ENCODE measurements at regions not wholly inside any gene's neighbourhood (a gene's known extent, or its start where the extent isn't known, plus 50 kb on each side); places are given as distances from the start of the nearest gene placed in this dataset.

GRCh38 chr11:15772981-15773380 lies 583.4 kb downstream of the SOX6 start:
- TF ChIP-seq, protein P1, sequence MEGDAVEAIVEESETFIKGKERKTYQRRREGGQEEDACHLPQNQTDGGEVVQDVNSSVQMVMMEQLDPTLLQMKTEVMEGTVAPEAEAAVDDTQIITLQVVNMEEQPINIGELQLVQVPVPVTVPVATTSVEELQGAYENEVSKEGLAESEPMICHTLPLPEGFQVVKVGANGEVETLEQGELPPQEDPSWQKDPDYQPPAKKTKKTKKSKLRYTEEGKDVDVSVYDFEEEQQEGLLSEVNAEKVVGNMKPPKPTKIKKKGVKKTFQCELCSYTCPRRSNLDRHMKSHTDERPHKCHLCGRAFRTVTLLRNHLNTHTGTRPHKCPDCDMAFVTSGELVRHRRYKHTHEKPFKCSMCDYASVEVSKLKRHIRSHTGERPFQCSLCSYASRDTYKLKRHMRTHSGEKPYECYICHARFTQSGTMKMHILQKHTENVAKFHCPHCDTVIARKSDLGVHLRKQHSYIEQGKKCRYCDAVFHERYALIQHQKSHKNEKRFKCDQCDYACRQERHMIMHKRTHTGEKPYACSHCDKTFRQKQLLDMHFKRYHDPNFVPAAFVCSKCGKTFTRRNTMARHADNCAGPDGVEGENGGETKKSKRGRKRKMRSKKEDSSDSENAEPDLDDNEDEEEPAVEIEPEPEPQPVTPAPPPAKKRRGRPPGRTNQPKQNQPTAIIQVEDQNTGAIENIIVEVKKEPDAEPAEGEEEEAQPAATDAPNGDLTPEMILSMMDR (conservative IDR thresholded peaks at IDR 0.05; ENCODE audit: low read depth, low read length): no peak
- TF ChIP-seq EZH2 (IDR thresholded peaks at IDR 0.05; ENCODE audit: borderline replicate concordance, low read depth, low read length, poor library complexity, severe bottlenecking): no peak
